ENCODE measurements at regions not wholly inside any gene's neighbourhood (a gene's known extent, or its start where the extent isn't known, plus 50 kb on each side); places are given as distances from the start of the nearest gene placed in this dataset.
A peak's percentile ranks its signal among the peaks of the same experiment; 100 is the strongest.
"Not testable (repeated sequence)": the region's sequence is repeated elsewhere in the genome, so short reads cannot be mapped to it uniquely, and the experiment has no call there.

GRCh38 chr5:116788851-116789403 is 214.3 kb upstream of the SEMA6A start:
- DNase-seq (ENCODE audit: low spot score), result no peak
- ATAC-seq, result peak; percentile 76

GRCh38 chr5:116787570-116787969 is 212.9 kb upstream of the SEMA6A start:
- ATAC-seq, result no peak
- DNase-seq (ENCODE audit: low spot score), result no peak

GRCh38 chr5:116785106-116785505 is 210.5 kb upstream of the SEMA6A start:
- DNase-seq (ENCODE audit: low spot score), result no peak
- no peak for ATAC-seq

- DNase-seq (ENCODE audit: low spot score) (no peak), ATAC-seq (no peak)
Measured at GRCh38 chr5:116779846-116780245, 205.2 kb upstream of the SEMA6A start.

- DNase-seq (ENCODE audit: low spot score), result no peak
Measured at GRCh38 chr5:116778651-116779280, 204.1 kb upstream of the SEMA6A start.

GRCh38 chr5:116778032-116778431 is 203.4 kb upstream of the SEMA6A start:
- DNase-seq (ENCODE audit: low spot score), result no peak
- peak; percentile 22 for ATAC-seq

More at GRCh38 chr5:116778651-116779280, 204.1 kb upstream of the SEMA6A start:
- ATAC-seq, result no peak

GRCh38 chr5:116773926-116774325 is 199.3 kb upstream of the SEMA6A start:
- DNase-seq (ENCODE audit: low spot score) (no peak), ATAC-seq (no peak)

GRCh38 chr5:116772806-116773205 is 198.2 kb upstream of the SEMA6A start:
- no peak for DNase-seq (ENCODE audit: low spot score)
- ATAC-seq, result no peak

- ATAC-seq (no peak), DNase-seq (ENCODE audit: low spot score) (no peak)
Measured at GRCh38 chr5:116772152-116772501, 197.5 kb upstream of the SEMA6A start.

- ATAC-seq (no peak), DNase-seq (ENCODE audit: low spot score) (no peak)
Measured at GRCh38 chr5:116771466-116772151, 197.0 kb upstream of the SEMA6A start.

GRCh38 chr5:116769953-116770352 is 195.3 kb upstream of the SEMA6A start:
- not testable (repeated sequence) for DNase-seq (ENCODE audit: low spot score); ATAC-seq

GRCh38 chr5:116769470-116769869 is 194.8 kb upstream of the SEMA6A start:
- ATAC-seq (no peak), DNase-seq (ENCODE audit: low spot score) (no peak)

GRCh38 chr5:116766470-116766947 is 191.9 kb upstream of the SEMA6A start:
- ATAC-seq, result no peak
- no peak for DNase-seq (ENCODE audit: low spot score)

- DNase-seq (ENCODE audit: low spot score) (no peak), ATAC-seq (no peak)
Measured at GRCh38 chr5:116765441-116765840, 190.8 kb upstream of the SEMA6A start.

GRCh38 chr5:116764941-116765340 is 190.3 kb upstream of the SEMA6A start:
- DNase-seq (ENCODE audit: low spot score) (no peak), ATAC-seq (no peak)

GRCh38 chr5:116763987-116764866 is 189.6 kb upstream of the SEMA6A start:
- DNase-seq (ENCODE audit: low spot score) (no peak), ATAC-seq (no peak)

- DNase-seq (ENCODE audit: low spot score) (no peak), ATAC-seq (no peak)
Measured at GRCh38 chr5:116759860-116760640, 185.4 kb upstream of the SEMA6A start.

- ATAC-seq (no peak), DNase-seq (ENCODE audit: low spot score) (no peak)
Measured at GRCh38 chr5:116757326-116757725, 182.7 kb upstream of the SEMA6A start.

GRCh38 chr5:116756531-116756930 is 181.9 kb upstream of the SEMA6A start:
- ATAC-seq, result no peak
- DNase-seq (ENCODE audit: low spot score), result no peak

- DNase-seq (ENCODE audit: low spot score) (no peak), ATAC-seq (no peak)
Measured at GRCh38 chr5:116754556-116754955, 179.9 kb upstream of the SEMA6A start.

- no peak for ATAC-seq
Measured at GRCh38 chr5:116751684-116752083, 177.1 kb upstream of the SEMA6A start.

More at GRCh38 chr5:116751684-116752083, 177.1 kb upstream of the SEMA6A start:
- DNase-seq (ENCODE audit: low spot score), result no peak

Data from left lobe of liver (tissue), 2 donors.